MV-4-11 (cell line): ENCODE measurements at regions not wholly inside any gene's neighbourhood (a gene's known extent, or its start where the extent isn't known, plus 50 kb on each side); places are given as distances from the start of the nearest gene placed in this dataset.
"Not testable (repeated sequence)": the region's sequence is repeated elsewhere in the genome, so short reads cannot be mapped to it uniquely, and the experiment has no call there.

ENCODE experiments used
- DNase-seq: peaks from one replicate; lab custom pipeline; 2025; lab: John Stamatoyannopoulos, UW

DNA sequence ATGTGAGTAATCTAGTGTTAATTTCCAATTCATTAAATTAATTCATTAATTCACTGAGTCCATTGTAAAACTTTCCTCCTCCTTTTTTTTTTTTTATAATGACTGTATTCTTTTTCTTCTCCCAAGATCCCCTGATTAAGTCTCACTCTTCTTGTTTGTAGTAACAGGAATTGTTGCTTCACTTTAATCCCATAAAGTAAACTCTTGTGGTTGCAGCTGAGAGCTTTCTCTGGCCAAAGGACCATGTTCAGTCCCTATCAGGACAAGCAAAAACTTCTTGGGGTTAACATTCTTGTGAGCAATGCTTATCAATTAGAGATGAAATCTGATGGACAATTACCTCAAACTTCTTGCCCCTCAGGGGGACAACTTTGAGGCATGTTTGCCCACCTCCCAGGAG lies 400.2 kb upstream of the SPHKAP start:
- DNase-seq: no peak

- DNase-seq: no peak
Observed at GRCh38 chr2:228575897-228576296, 394.4 kb upstream of the SPHKAP start.

DNA sequence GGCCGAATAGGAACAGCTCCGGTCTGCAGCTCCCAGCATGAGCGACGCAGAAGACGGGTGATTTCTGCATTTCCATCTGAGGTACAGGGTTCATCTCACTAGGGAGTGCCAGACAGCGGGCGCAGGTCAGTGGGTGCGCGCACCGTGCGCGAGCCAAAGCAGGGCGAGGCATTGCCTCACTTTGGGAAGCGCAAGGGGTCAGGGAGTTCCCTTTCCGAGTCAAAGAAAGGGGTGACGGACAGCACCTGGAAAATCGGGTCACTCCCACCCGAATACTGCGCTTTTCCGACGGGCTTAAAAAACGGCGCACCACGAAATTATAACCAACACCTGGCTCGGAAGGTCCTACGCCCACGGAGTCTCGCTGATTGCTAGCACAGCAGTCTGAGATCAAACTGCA lies 386.8 kb upstream of the SPHKAP start:
- DNase-seq: not testable (repeated sequence)

DNA sequence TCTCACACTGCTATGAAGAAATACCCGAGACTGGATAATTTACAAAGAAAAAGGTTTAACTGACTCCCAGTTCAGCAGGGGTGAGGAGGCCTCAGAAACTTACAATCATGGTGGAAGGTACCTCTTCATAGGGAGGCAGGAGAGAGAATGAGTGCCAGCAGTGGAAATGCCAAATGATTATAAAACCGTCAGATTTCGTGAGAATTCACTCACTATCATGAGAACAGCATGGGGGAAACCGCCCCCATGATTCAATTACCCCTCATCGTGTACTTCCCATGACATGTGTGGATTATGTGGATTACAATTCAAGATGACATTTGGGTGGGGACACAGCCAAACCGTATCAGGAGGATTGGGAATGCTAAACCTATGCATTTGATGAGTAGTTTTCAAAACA lies 380.3 kb upstream of the SPHKAP start:
- DNase-seq: no peak

- no peak for DNase-seq
Observed at GRCh38 chr2:228559774-228560415, 378.4 kb upstream of the SPHKAP start.

DNA sequence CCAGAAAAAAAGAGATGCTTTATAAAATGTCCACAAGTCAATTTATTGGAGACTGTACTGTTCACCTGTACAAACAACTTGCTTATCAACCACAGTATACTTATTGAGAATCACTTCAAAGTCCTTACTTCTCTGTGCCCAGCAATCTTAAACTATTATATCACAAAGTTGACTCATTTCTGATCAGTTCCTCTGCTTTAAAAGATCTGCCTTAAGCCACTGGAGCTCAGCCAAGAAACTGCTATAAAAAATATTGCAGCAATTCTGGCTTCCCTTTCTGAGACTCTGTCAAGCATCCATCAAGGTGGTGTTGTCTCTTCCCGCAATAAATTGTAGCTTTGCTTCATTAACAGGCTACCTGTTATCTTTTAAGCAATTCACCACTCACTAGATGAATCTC lies 375.2 kb upstream of the SPHKAP start:
- DNase-seq: no peak

- DNase-seq: no peak
Observed at GRCh38 chr2:228549441-228550007, 368.0 kb upstream of the SPHKAP start.

- DNase-seq: no peak
Observed at GRCh38 chr2:228548230-228548629, 366.7 kb upstream of the SPHKAP start.

DNA sequence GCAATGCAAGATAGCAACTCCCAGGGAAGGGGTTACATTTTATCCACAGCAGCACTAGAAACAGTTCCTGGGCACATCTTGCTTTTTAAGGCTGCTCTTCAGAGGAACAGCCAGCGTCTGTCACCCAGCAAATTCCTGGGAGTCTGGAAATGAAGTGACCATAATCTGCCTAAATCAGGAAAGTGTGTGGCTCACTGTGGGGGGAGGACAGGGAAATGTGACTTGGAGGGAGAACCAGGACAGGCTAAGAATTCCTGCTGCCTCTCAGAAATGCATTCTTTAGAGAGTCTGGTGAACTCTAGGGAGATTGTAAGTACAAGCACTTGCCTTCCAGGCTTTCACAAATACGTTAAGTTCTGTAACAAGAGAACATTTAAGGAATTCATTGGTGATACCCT lies 364.3 kb upstream of the SPHKAP start:
- DNase-seq: no peak

DNA sequence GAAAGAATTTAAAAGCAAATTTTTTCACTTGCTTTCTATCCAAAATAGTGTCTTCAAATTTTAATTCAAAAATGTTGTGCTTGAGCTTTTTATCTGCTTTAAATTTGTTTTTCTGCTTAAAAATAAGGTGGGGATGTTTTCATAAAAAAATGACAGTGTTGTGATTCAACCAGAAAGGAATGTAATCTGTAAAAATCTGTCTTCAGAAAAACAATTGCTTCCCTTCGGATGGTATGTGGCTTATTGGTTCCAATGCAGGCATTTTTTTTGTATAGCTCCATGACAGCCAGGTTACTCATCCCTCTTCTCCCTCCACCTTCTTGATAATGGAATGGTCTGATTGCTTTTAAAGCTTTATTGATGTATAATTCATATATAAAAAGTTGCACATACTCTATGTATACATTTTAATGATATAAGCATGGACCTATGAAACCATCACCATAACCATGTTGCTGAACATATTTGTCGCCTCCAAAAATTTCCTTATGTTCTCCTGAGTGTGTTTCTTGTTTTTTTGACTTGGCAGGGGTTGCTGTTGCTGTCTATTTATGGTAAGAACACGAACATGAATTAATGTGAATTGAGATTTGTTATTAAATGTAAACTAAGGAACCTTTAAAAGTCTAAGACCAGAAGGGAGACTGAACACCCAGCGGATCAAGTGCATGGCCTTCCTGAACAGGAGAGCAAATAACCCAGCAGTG lies 363.7 kb upstream of the SPHKAP start:
- DNase-seq: no peak

DNA sequence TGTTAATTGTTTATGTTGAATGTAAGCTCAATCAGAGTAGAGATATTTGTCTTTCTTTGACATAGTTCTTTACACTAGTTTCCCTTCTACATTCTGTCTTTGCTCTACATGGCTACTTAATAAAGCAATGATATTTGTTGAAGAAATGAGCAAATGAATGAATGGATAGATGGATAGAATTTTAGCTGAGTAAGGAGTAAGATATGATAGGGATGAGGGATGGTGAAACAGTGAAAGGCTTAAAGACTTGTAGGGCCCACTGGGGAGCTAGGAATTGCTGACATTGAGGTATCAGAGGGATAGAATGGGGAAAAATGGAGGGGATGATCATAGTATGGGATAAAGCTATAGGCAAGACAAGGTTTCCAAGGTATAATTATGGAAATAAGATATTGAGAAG lies 361.6 kb upstream of the SPHKAP start:
- no peak for DNase-seq

DNA sequence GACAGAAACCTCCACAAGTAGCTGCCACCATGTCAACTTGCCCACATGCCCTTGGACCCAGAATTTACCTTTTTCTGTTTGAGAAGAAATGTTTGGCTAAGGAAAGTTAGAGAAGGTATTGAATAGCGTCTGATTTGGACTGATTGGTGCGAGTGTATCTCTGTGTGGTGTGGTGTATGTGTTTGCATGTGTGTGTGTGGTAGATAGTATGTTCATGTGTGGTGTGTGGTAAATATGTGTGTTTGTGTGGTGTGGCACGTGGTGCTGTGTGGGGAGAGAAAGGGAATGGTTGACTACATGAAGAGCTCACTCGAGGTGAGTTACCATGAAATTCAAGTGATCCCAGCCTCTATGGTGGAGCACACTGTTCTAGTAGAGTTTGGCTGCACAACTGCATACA lies 360.8 kb upstream of the SPHKAP start:
- DNase-seq: no peak

DNA sequence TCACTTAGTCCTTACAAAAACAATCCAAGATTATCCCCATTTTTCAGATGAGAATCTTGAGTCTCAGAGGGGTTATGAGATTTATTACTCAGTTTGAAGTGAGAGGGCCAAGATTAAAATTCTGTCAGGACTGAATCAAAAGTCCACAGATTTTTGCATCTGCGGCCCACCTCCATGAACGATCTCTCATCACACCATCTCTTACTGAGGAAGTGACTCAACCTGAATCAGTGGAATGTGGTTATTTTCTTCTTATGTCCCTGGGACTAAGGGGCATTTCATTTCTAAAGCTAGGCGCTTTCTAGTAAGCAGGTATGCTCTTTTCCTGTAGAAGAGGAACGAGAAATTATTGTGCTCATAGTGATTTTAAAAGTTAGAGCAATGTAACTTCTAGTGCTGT lies 360.3 kb upstream of the SPHKAP start:
- DNase-seq: no peak

GRCh38 chr2:228540976-228541375 lies 359.5 kb upstream of the SPHKAP start:
- no peak for DNase-seq

DNA sequence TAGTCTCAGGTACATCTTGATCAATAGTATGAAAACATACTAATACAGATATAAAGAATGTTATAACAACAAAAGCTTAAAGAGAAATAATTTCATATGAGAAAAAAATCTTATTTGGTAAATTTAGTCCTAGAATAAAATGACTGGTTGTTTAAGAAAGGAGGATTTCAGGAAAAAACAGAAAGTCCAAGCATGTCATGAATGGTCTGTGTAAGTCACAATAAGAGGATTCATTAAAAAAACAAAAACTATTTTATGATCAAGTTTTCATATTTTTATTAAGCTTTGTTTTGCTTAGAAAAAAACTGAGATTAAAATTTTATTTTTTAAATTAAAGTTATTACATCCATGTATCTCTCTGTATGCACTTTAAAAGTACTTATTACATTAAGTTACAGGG lies 353.9 kb upstream of the SPHKAP start:
- DNase-seq: no peak

GRCh38 chr2:228533156-228533555 lies 351.7 kb upstream of the SPHKAP start:
- no peak for DNase-seq

DNA sequence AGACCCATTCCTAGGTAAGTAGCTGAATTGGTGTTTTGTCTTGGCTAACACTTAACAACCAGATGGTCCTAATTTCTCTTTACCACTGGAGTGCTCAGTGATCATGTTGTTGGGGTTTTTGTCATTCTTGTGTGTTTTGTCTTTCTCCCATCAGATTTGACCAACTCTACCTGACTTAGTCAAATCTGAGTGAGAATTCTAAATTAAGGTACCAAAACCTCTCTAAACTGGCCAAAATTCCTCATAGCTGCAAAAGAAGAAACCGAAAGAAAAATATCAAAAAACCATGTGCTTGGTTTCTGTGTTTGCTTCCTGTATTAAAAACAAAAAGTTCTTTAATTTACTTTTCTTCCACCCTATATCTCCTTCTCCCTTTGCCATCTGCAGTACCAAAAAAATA lies 350.7 kb upstream of the SPHKAP start:
- DNase-seq: no peak

DNA sequence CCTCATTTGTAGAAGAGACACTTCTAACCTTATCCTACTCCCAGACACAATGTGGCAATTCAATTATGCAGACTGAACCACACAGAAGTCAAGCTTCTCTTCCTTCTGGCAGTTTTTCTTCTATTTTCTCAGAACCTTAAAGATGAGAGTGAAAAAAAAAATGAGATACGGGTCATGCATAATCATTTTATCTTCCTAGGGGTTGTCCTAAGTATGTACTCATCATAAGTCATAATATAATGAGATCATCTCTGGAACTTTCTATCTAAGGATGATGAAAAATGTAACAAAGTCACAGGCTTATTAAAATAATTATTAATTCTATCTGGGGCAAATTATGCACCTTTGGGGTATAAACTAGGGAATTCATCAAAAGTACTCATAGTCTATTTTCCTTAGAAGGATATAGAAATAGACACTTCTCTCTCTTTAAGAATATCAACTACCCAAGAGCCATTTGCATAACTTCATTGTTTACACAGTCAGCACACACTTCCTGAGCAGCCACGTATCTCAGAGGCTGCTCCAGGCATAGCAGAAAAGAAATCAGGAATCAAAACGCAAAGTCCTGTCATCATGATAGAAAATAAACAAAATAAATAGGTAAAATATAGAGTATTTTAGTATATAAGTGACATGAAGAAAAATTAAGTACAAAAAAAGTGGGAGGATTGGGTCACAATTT lies 345.9 kb upstream of the SPHKAP start:
- no peak for DNase-seq

DNA sequence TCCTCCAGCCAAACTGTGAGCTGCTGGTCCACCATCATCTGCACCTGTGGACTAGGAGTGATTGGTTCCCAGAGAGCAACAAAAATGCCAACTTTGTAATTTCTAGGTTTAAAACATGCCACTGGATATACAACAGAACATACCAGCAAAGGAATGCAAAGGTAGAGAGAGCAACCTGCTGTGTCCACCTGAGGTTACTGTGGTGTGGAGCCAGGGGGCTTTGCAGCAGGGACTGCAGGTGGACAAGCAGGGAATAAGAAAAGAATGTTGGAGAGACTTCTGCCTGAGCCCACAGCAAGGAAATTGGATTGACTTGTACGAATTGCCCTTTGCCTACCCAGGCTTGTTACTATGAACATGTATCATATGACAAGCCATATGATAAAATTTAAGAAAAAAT lies 345.2 kb upstream of the SPHKAP start:
- no peak for DNase-seq

DNA sequence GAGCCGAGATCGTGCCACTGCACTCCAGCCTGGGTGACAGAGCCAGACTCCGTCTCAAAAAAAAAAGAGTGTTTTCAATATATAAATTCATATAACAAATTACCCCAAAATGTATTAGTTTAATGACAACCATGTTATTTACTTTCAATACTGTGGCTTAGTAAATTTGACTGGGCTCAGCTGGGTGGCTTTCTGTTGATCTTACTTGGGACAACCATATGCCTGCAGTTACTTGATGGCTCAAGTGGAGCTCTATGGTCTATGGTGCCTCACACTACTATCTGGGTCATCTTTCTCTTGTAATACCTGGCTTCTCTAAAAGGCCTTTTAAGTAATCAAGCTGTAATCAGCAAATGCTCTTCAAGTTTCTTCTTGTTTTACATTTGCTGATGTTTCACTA lies 341.5 kb upstream of the SPHKAP start:
- no peak for DNase-seq

GRCh38 chr2:228522276-228522675 lies 340.8 kb upstream of the SPHKAP start:
- no peak for DNase-seq

GRCh38 chr2:228519561-228519960 lies 338.1 kb upstream of the SPHKAP start:
- no peak for DNase-seq

DNA sequence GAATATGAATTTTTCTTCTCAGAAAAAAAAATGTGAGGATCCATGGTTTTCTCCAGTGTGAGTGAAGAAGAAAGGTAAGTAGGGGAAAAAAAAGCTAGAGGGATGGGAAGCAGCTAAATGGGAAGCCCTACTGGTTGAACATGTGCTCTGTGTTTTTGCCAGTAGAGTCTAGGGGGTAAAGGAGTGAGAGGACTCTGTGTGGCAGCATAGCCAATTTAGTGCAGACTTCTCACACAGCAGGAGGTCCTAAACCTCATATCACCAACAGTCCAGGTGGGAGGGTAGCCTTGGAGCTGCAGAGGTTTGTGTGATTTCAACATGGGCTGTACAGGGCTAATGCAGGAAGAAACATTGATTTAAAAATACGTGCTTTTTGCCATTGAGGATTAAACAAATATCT lies 334.5 kb upstream of the SPHKAP start:
- DNase-seq: no peak
